HCT116 (cell line): ENCODE measurements at regions not wholly inside any gene's neighbourhood (a gene's known extent, or its start where the extent isn't known, plus 50 kb on each side); places are given as distances from the start of the nearest gene placed in this dataset.

Source experiments
- ATAC-seq: fragments of 200-7000 bp; cut with Tn5 transposase; 2 replicates; pipeline ENCODE4 v1.9.1; 2020; ENCODE audit warnings: mild to moderate bottlenecking, moderate library complexity
- BruUV-seq: library from RNA; stranded (reverse); fragments of 400-500 nt; replicated peaks from 2 replicates; lab custom pipeline; 2021; lab: Mats Ljungman, UMichigan
- CTCF ChIA-PET: fragments of 300-600 bp; sonication (Branson Sonifier 250); formaldehyde crosslinking; loops from one replicate; lab custom pipeline; 2021; ENCODE audit warnings: antibody characterized with exemption; lab: Charles Lee
- POLR2A ChIA-PET: fragments of 300-600, 350-600 bp; sonication (Branson Sonifier 250); formaldehyde crosslinking; loops from one replicate; lab custom pipeline; 2021; ENCODE audit warnings: antibody characterized with exemption; lab: Charles Lee
- RAD21 ChIA-PET, 2 experiments: fragments of 300-600 bp; sonication (Branson Sonifier 250); formaldehyde crosslinking; loops; one replicate each; lab custom pipeline; 2023; ENCODE audit warnings: low total read pairs in 2 of 2; ENCODE audit not compliant: uncharacterized antibody in 2 of 2, unreplicated experiment in 2 of 2, low non-redundant PET in 1 of 2; lab: Charles Lee
- DNase-seq: peaks from one replicate; pipeline ENCODE4 v3.0.0-alpha.2; 2010; ENCODE audit warnings: low read depth, low spot score
- H2AFZ ChIP-seq: fragments of 200-600 bp; shearing (Covaris generic), sonication (generic); 2 replicates; pipeline ENCODE4 v1.6.1; 2017; ENCODE audit warnings: low read depth, mixed run types, mixed read lengths, antibody characterized with exemption, low read length; ENCODE audit not compliant: poor library complexity, severe bottlenecking
- H3K27ac ChIP-seq: 2 replicates; pipeline ENCODE4 v1.5.1; 2012; ENCODE audit warnings: low read depth, low read length
- H3K27me3 ChIP-seq: fragments of 200-600 bp; sonication (generic); 2 replicates; pipeline ENCODE4 v1.6.1; 2016; ENCODE audit warnings: mixed run types, low read length, mixed read lengths; ENCODE audit not compliant: insufficient read depth
- H3K36me3 ChIP-seq, 2 experiments: fragments of 200-500 bp in 1 of 2; fragments of 200-600 bp in 1 of 2; sonication (Bioruptor generic) in 1 of 2; sonication (generic) in 1 of 2; 2 replicates each; pipeline versions ENCODE4 v1.5.1 to v1.6.1; 2014 to 2016; ENCODE audit warnings: low read length in 2 of 2, inconsistent platforms in 1 of 2, mixed read lengths in 1 of 2, mixed run types in 1 of 2; ENCODE audit not compliant: insufficient read depth in 2 of 2, control insufficient read depth in 1 of 2
- H3K4me1 ChIP-seq, 2 experiments: fragments of 200-600 bp in 1 of 2; sonication (generic) in 1 of 2; 2 replicates each; pipeline versions ENCODE4 v1.5.1 to v1.6.1; 2012 to 2017; ENCODE audit warnings: low read length in 2 of 2, inconsistent platforms in 1 of 2, mild to moderate bottlenecking in 1 of 2, mixed read lengths in 1 of 2, mixed run types in 1 of 2, moderate library complexity in 1 of 2; ENCODE audit not compliant: insufficient read depth in 2 of 2, control insufficient read depth in 1 of 2
- H3K4me2 ChIP-seq: fragments of 200-600 bp; sonication (generic); 2 replicates; pipeline ENCODE4 v1.6.1; 2017; ENCODE audit warnings: mixed run types, low read length, mixed read lengths
- H3K4me3 ChIP-seq, 2 experiments: fragments of 200-600 bp in 1 of 2; sonication (generic) in 1 of 2; replicated peaks in 1 of 2; 2 replicates each; pipeline ENCODE4 v1.5.1; 2011 to 2016; ENCODE audit warnings: low read length in 2 of 2, control low read depth in 1 of 2, low read depth in 1 of 2, mild to moderate bottlenecking in 1 of 2, mixed read lengths in 1 of 2, mixed run types in 1 of 2
- H3K79me2 ChIP-seq: fragments of 200-600 bp; sonication (generic); 2 replicates; pipeline ENCODE4 v1.6.1; 2017; ENCODE audit warnings: mild to moderate bottlenecking, mixed run types, low read length, moderate library complexity, mixed read lengths; ENCODE audit not compliant: insufficient read depth
- H3K9ac ChIP-seq: fragments of 200-600 bp; sonication (generic); 2 replicates; pipeline ENCODE4 v1.6.1; 2016; ENCODE audit warnings: low read length, mixed read lengths
- H3K9me2 ChIP-seq: fragments of 200-600 bp; sonication (generic), shearing (Covaris generic); 2 replicates; pipeline ENCODE4 v1.6.1; 2017; ENCODE audit warnings: mixed run types, mild to moderate bottlenecking, moderate library complexity; ENCODE audit not compliant: insufficient read depth
- H3K9me3 ChIP-seq, 2 experiments: fragments of 200-500 bp in 1 of 2; fragments of 200-600 bp in 1 of 2; sonication (Bioruptor generic) in 1 of 2; sonication (generic) in 1 of 2; 2 replicates each; pipeline ENCODE4 v1.6.1; 2014 to 2017; ENCODE audit warnings: low read length in 2 of 2, mixed read lengths in 2 of 2, inconsistent platforms in 1 of 2, low read depth in 1 of 2, mild to moderate bottlenecking in 1 of 2, mixed run types in 1 of 2, moderate library complexity in 1 of 2; ENCODE audit not compliant: control insufficient read depth in 1 of 2, insufficient read depth in 1 of 2
- H4K20me1 ChIP-seq: fragments of 200-600 bp; sonication (generic), shearing (Covaris generic); 2 replicates; pipeline ENCODE4 v1.6.1; 2017; ENCODE audit warnings: mixed run types, mild to moderate bottlenecking, moderate library complexity; ENCODE audit not compliant: insufficient read depth
- CEBPB ChIP-seq: IDR thresholded peaks from 2 replicates; pipeline ENCODE4 v1.6.1; 2012; ENCODE audit warnings: low read depth
- CTCF ChIP-seq, 3 experiments: fragments of 200-600 bp in 1 of 3; sonication (generic) in 1 of 3; IDR thresholded peaks in 2 of 3; conservative IDR thresholded peaks in 1 of 3; 2 replicates each; pipeline ENCODE4 v1.5.1; 2012 to 2017; ENCODE audit warnings: low read depth in 2 of 3, low read length in 2 of 3, antibody characterized with exemption in 1 of 3, borderline replicate concordance in 1 of 3, control low read depth in 1 of 3, mild to moderate bottlenecking in 1 of 3, mixed read lengths in 1 of 3, mixed run types in 1 of 3, moderate library complexity in 1 of 3; ENCODE audit not compliant: insufficient read depth in 1 of 3
- ELF1 ChIP-seq: IDR thresholded peaks from 2 replicates; pipeline ENCODE4 v1.6.1; 2012; ENCODE audit warnings: low read depth, borderline replicate concordance
- EZH2 ChIP-seq: fragments of 200-600 bp; sonication (generic); IDR thresholded peaks from 2 replicates; pipeline ENCODE4 v1.6.1; 2017; ENCODE audit warnings: antibody characterized with exemption, mixed run types
- EZH2phosphoT487 ChIP-seq: fragments of 200-600 bp; IDR thresholded peaks from 2 replicates; pipeline ENCODE4 v1.6.1; 2018; ENCODE audit warnings: antibody characterized with exemption, borderline replicate concordance
- FOSL1 ChIP-seq: IDR thresholded peaks from 2 replicates; pipeline ENCODE4 v1.6.1; 2012; ENCODE audit warnings: low read depth
- JUND ChIP-seq: IDR thresholded peaks from 2 replicates; pipeline ENCODE4 v1.6.1; 2012
- POLR2AphosphoS5 ChIP-seq: IDR thresholded peaks from 2 replicates; pipeline ENCODE4 v1.6.1; 2011; ENCODE audit warnings: mild to moderate bottlenecking, low read depth, low read length, moderate library complexity
- RAD21 ChIP-seq: IDR thresholded peaks from 2 replicates; pipeline ENCODE4 v1.6.1; 2012; ENCODE audit warnings: low read depth, mild to moderate bottlenecking
- SIN3A ChIP-seq: IDR thresholded peaks from 2 replicates; pipeline ENCODE4 v1.6.1; 2012; ENCODE audit warnings: low read depth
- TCF7L2 ChIP-seq: IDR thresholded peaks from 2 replicates; pipeline ENCODE4 v1.7.0; 2011; ENCODE audit warnings: borderline replicate concordance, inconsistent platforms; ENCODE audit not compliant: insufficient read depth, insufficient read length; ENCODE audit errors: extremely low read depth
- ZBTB33 ChIP-seq: IDR thresholded peaks from 2 replicates; pipeline ENCODE4 v1.6.1; 2011; ENCODE audit warnings: mild to moderate bottlenecking, low read length, moderate library complexity; ENCODE audit not compliant: insufficient replicate concordance; ENCODE audit errors: extremely low read depth
- intact Hi-C: fragments of 100-400 bp; cut with micrococcal nuclease; formaldehyde crosslinking; loops from 2 replicates; pipeline ENCODE4 v1.10.0; 2022

- DNase-seq (peak; percentile 28), ATAC-seq (peak; percentile 89)
- Histone ChIP-seq H4K20me1 (no peaks in the 10 kb centered on the region), H2AFZ (no peak overlapping the region), H3K9me2 (no peaks in the 10 kb centered on the region), H3K4me2 (no peak overlapping the region), H3K79me2 (no peaks in the 10 kb centered on the region), H3K9me3 (no peaks in the 10 kb centered on the region), H3K9ac (no peak overlapping the region), H3K36me3 (no peaks in the 10 kb centered on the region), H3K4me1 (no peaks in the 10 kb centered on the region), H3K4me3 (no peak overlapping the region), H3K27me3 (no peaks in the 10 kb centered on the region), H3K27ac (no peak overlapping the region)
- TF ChIP-seq FOSL1 (no peak), CTCF (IDR thresholded peaks at IDR 0.05 in 2 of 3, conservative IDR thresholded peaks at IDR 0.05 in 1 of 3; ENCODE audit: borderline replicate concordance in 1 of 3, insufficient read depth in 1 of 3, low read depth in 2 of 3, low read length in 2 of 3) (peak; percentile 52 to 63 (median 62); a peak in 5 of 6 replicates), RAD21 (peak; percentile 74)
- RAD21 ChIA-PET: no interaction called here
- BruUV-seq: no TSS peak
- POLR2A ChIA-PET: no interaction called here
- CTCF ChIA-PET: interaction anchor here (1.0 kb wide), 1 partner anchor 11 kb away, joined by 3 read pairs; no protein-coding TSS in a partner anchor
- intact Hi-C loops: loop anchor here (1.0 to 10.0 kb wide), 2 partner anchors 98 to 215 kb away; no protein-coding TSS in a partner anchor
Observed at GRCh38 chr10:60549686-60550085, 160.0 kb upstream of the ANK3 start.

GRCh38 chr10:60542657-60543056 is 153.0 kb upstream of the ANK3 start:
- ATAC-seq: no peak
- BruUV-seq: no TSS peak
- CTCF ChIA-PET: no interaction called here
- no peak for TF ChIP-seq EZH2
- TF ChIP-seq JUND: no peak
- TF ChIP-seq FOSL1: no peak
- TF ChIP-seq CTCF (IDR thresholded peaks at IDR 0.05 in 2 of 3, conservative IDR thresholded peaks at IDR 0.05 in 1 of 3; ENCODE audit: borderline replicate concordance in 1 of 3, insufficient read depth in 1 of 3, low read depth in 2 of 3, low read length in 2 of 3): no peak
- no peak for TF ChIP-seq TCF7L2
- TF ChIP-seq ELF1: no peak
- no peak for TF ChIP-seq EZH2phosphoT487
- no peak for TF ChIP-seq SIN3A
- TF ChIP-seq CEBPB: no peak
- TF ChIP-seq ZBTB33: no peak
- no peak for TF ChIP-seq RAD21
- TF ChIP-seq POLR2AphosphoS5: no peak

More at GRCh38 chr10:60542657-60543056, 153.0 kb upstream of the ANK3 start:
- Histone ChIP-seq H2AFZ (no peak overlapping the region), H3K4me3 (no peak overlapping the region), H3K36me3 (no peaks in the 10 kb centered on the region), H4K20me1 (no peaks in the 10 kb centered on the region), H3K9ac (no peak overlapping the region), H3K27me3 (no peaks in the 10 kb centered on the region), H3K4me2 (no peak overlapping the region), H3K79me2 (no peaks in the 10 kb centered on the region), H3K9me2 (no peaks in the 10 kb centered on the region; the same call in 1 of the 2 replicates), H3K4me1 (peaks cover under 1 to 8% of the 10 kb centered on the region in 2 experiments; a peak in 3 of 4 replicates), H3K9me3 (no peaks in the 10 kb centered on the region), H3K27ac (no peak overlapping the region)
- ChIA-PET RAD21 (no interaction called here), POLR2A (no interaction called here)
- no peak for DNase-seq
- intact Hi-C loops: loop anchor here (10.0 kb wide), 1 partner anchor 222 kb away; no protein-coding TSS in a partner anchor
